Gastrocnemius medialis (tissue), 4 donors: ENCODE measurements at regions not wholly inside any gene's neighbourhood (a gene's known extent, or its start where the extent isn't known, plus 50 kb on each side); places are given as distances from the start of the nearest gene placed in this dataset.
A peak's percentile ranks its signal among the peaks of the same experiment; 100 is the strongest.

Source experiments
- ATAC-seq, 2 donors: fragments of 150-250 bp; one replicate each; pipeline ENCODE4 v1.9.1; 2016
- DNase-seq, 2 donors: peaks; one replicate each; pipeline ENCODE4 v3.0.0-alpha.2; 2019
- H3K27ac ChIP-seq, 4 donors: fragments of 200-600 bp; sonication (generic); 1 replicate in 1 of 4; 2 replicates in 3 of 4; pipeline ENCODE4 v1.5.1; 2016 to 2018; ENCODE audit warnings: mild to moderate bottlenecking in 2 of 4, moderate library complexity in 1 of 4
- H3K27me3 ChIP-seq, 3 donors: fragments of 200-600 bp; sonication (generic) in 2 of 3; 1 replicate in 1 of 3; 2 replicates in 2 of 3; pipeline versions ENCODE4 v1.5.1 to v1.6.0; 2016 to 2019; ENCODE audit warnings: mild to moderate bottlenecking in 1 of 3, moderate library complexity in 1 of 3
- H3K36me3 ChIP-seq, 2 donors: fragments of 200-600 bp; sonication (generic) in 1 of 2; one replicate each; pipeline ENCODE4 v1.5.1; 2017 to 2018
- H3K4me1 ChIP-seq, 2 donors: fragments of 200-600 bp; sonication (generic) in 1 of 2; one replicate each; pipeline ENCODE4 v1.5.1; 2016 to 2017; ENCODE audit warnings: mild to moderate bottlenecking in 2 of 2
- H3K4me3 ChIP-seq, 4 donors: fragments of 200-600 bp; sonication (generic) in 3 of 4; 1 replicate in 1 of 4; 2 replicates in 3 of 4; pipeline ENCODE4 v1.5.1; 2016 to 2019; ENCODE audit warnings: mild to moderate bottlenecking in 2 of 4
- H3K9me3 ChIP-seq, 3 donors: fragments of 200-600 bp; sonication (generic) in 2 of 3; 1 replicate in 1 of 3; 2 replicates in 2 of 3; pipeline ENCODE4 v1.5.1; 2016 to 2019
- CTCF ChIP-seq, 5 experiments: fragments of 450-650 bp in 3 of 5; fragments of 200-600 bp in 2 of 5; sonication (generic) in 2 of 5; IDR thresholded peaks in 4 of 5; conservative IDR thresholded peaks in 1 of 5; 1 replicate in 4 of 5; 2 replicates in 1 of 5; pipeline ENCODE4 v1.5.1; 2016 to 2019; ENCODE audit warnings: antibody characterized with exemption in 5 of 5, mild to moderate bottlenecking in 3 of 5, moderate library complexity in 3 of 5
- POLR2A ChIP-seq, 2 donors: fragments of 450-650 bp; IDR thresholded peaks; one replicate each; pipeline ENCODE4 v1.6.1; 2017; ENCODE audit warnings: antibody characterized with exemption in 2 of 2, mild to moderate bottlenecking in 2 of 2, moderate library complexity in 2 of 2
- in situ Hi-C, 4 donors: fragments of 200-750 bp; cut with MboI; loops; one replicate each; pipeline versions ENCODE4 v1.15.0 to v1.8.0; 2017; ENCODE audit warnings: low sequenced_read_pairs in 4 of 4
- intact Hi-C: fragments of 100-400 bp; cut with DNase I; formaldehyde crosslinking; loops from one replicate; pipeline ENCODE4 v1.15.1; 2023; ENCODE audit warnings: low total_unique reads

GRCh38 chr5:67807439-67807888 is 408.1 kb upstream of the PIK3R1 start:
- intact Hi-C loops = loop anchor here (1.0 to 10.0 kb wide), 6 partner anchors 33 to 447 kb away; partner anchors contain the start of gene PIK3R1
- H3K27me3 ChIP-seq = no peaks in the 10 kb centered on the region
- ATAC-seq = peak; percentile 91 to 93
- TF ChIP-seq CTCF (IDR thresholded peaks at IDR 0.05 in 4 of 5, conservative IDR thresholded peaks at IDR 0.05 in 1 of 5) (no peak), POLR2A (IDR thresholded peaks at IDR 0.05) (peak; percentile 62 to 82)
- in situ Hi-C loops = loop anchor here in 2 of 4 donors (5.0 to 25.0 kb wide), 4 partner anchors 115 to 570 kb away; no protein-coding TSS in a partner anchor
- no peaks in the 10 kb centered on the region for H3K9me3 ChIP-seq
- peak overlapping the region; percentile 91 to 95 (median 92) for H3K27ac ChIP-seq
- H3K4me3 ChIP-seq = no peak overlapping the region
- H3K4me1 ChIP-seq = peaks cover 39 to 42% of the 10 kb centered on the region in 2 donors
- peak; percentile 39 to 49 for DNase-seq
- no peaks in the 10 kb centered on the region for H3K36me3 ChIP-seq

- H3K27ac ChIP-seq = peak overlapping the region; percentile 91 to 95 (median 92)
- no peaks in the 10 kb centered on the region for H3K27me3 ChIP-seq
- no peaks in the 10 kb centered on the region for H3K9me3 ChIP-seq
- peaks cover 39 to 42% of the 10 kb centered on the region in 2 donors for H3K4me1 ChIP-seq
- no peak overlapping the region for H3K4me3 ChIP-seq
- TF ChIP-seq POLR2A (IDR thresholded peaks at IDR 0.05) = peak in 1 of 2 donors; percentile 45
- no peak for TF ChIP-seq CTCF (IDR thresholded peaks at IDR 0.05 in 4 of 5, conservative IDR thresholded peaks at IDR 0.05 in 1 of 5)
- DNase-seq (peak in 1 of 2 donors; percentile 63), ATAC-seq (peak; percentile 60 to 84)
- H3K36me3 ChIP-seq = no peaks in the 10 kb centered on the region
- intact Hi-C loops (loop anchor here (1.0 to 10.0 kb wide), 6 partner anchors 32 to 448 kb away; partner anchors contain the start of gene PIK3R1), in situ Hi-C loops (loop anchor here in 2 of 4 donors (5.0 to 25.0 kb wide), 4 partner anchors 115 to 570 kb away; no protein-coding TSS in a partner anchor)
Observed at GRCh38 chr5:67806654-67807438, 408.7 kb upstream of the PIK3R1 start.

- DNase-seq = no peak
- no peak for TF ChIP-seq CTCF (IDR thresholded peaks at IDR 0.05 in 4 of 5, conservative IDR thresholded peaks at IDR 0.05 in 1 of 5)
- intact Hi-C loops = loop anchor here (2.0 to 10.0 kb wide), 4 partner anchors 31 to 449 kb away; no protein-coding TSS in a partner anchor
- no peak overlapping the region for H3K4me3 ChIP-seq
- no peak for ATAC-seq
- in situ Hi-C loops = loop anchor here in 2 of 4 donors (5.0 to 25.0 kb wide), 4 partner anchors 114 to 569 kb away; no protein-coding TSS in a partner anchor
- no peaks in the 10 kb centered on the region for H3K36me3 ChIP-seq
- H3K4me1 ChIP-seq = peaks cover 39 to 42% of the 10 kb centered on the region in 2 donors
- H3K9me3 ChIP-seq = no peaks in the 10 kb centered on the region
- peak overlapping the region; percentile 91 to 95 (median 92) for H3K27ac ChIP-seq
- H3K27me3 ChIP-seq = no peaks in the 10 kb centered on the region
Observed at GRCh38 chr5:67805666-67806348, 409.7 kb upstream of the PIK3R1 start.

GRCh38 chr5:67802766-67803165 is 412.8 kb upstream of the PIK3R1 start:
- no peak for TF ChIP-seq POLR2A (IDR thresholded peaks at IDR 0.05)
- TF ChIP-seq CTCF (IDR thresholded peaks at IDR 0.05 in 4 of 5, conservative IDR thresholded peaks at IDR 0.05 in 1 of 5) = no peak
- intact Hi-C loops = loop anchor here (5.0 to 10.0 kb wide), 3 partner anchors 242 to 545 kb away; no protein-coding TSS in a partner anchor

More at GRCh38 chr5:67802766-67803165, 412.8 kb upstream of the PIK3R1 start:
- Histone ChIP-seq H3K9me3 (no peaks in the 10 kb centered on the region), H3K27me3 (no peaks in the 10 kb centered on the region), H3K27ac (no peak overlapping the region), H3K4me1 (peaks cover 16 to 21% of the 10 kb centered on the region in 2 donors), H3K36me3 (no peaks in the 10 kb centered on the region), H3K4me3 (no peak overlapping the region)
- no peak for DNase-seq
- in situ Hi-C loops = loop anchor here in 2 of 4 donors (25.0 kb wide), 3 partner anchors 315 to 565 kb away; no protein-coding TSS in a partner anchor
- no peak for ATAC-seq
